ENCODE measurements at regions not wholly inside any gene's neighbourhood (a gene's known extent, or its start where the extent isn't known, plus 50 kb on each side); places are given as distances from the start of the nearest gene placed in this dataset.

DNA sequence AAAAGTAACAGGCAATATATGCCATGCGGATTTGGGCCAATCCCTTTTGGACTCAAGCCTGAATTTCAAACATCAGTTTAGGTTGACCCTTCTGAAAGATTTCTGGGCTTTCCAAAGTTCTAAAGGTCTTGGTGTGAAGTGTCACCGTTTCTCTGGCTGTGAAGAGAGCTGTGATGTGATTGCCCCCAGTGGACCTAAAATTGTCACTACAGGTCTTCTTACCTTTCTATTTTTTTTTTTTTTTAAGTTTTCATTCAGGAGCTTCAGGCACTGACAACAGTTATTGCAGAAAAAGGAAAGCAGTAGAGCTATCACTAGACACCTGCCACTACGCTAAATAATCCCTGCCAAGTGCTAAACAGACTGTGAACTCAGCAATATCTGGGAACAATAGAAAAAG is 75.7 kb upstream of the OPRM1 start:
- H3K4me1 ChIP-seq (replicated peaks in 1 of 2; ENCODE audit: control insufficient read depth in 2 of 2, insufficient read depth in 2 of 2, low read length in 2 of 2): no peaks in the 10 kb centered on the region
- no peaks in the 10 kb centered on the region for H3K9me1 ChIP-seq (ENCODE audit: control insufficient read depth, insufficient read depth, low read length)
- in situ Hi-C loops (cut with MboI): no loop called here
- no peak overlapping the region for H3K27ac ChIP-seq (ENCODE audit: extremely low read depth, low read depth, low read length)
- ChIA-PET POLR2A (no interaction called here), CTCF (ENCODE audit: low intra/inter-chr PET ratio) (no interaction called here)
- FAIRE-seq (no peak), ATAC-seq (no peak), DNase-seq (ENCODE audit: extremely low read depth in 1 of 4, low spot score in 3 of 4) (no peak)
- H3K4me2 ChIP-seq (ENCODE audit: insufficient read depth, low read length): no peak overlapping the region
- TF ChIP-seq, protein P1, sequence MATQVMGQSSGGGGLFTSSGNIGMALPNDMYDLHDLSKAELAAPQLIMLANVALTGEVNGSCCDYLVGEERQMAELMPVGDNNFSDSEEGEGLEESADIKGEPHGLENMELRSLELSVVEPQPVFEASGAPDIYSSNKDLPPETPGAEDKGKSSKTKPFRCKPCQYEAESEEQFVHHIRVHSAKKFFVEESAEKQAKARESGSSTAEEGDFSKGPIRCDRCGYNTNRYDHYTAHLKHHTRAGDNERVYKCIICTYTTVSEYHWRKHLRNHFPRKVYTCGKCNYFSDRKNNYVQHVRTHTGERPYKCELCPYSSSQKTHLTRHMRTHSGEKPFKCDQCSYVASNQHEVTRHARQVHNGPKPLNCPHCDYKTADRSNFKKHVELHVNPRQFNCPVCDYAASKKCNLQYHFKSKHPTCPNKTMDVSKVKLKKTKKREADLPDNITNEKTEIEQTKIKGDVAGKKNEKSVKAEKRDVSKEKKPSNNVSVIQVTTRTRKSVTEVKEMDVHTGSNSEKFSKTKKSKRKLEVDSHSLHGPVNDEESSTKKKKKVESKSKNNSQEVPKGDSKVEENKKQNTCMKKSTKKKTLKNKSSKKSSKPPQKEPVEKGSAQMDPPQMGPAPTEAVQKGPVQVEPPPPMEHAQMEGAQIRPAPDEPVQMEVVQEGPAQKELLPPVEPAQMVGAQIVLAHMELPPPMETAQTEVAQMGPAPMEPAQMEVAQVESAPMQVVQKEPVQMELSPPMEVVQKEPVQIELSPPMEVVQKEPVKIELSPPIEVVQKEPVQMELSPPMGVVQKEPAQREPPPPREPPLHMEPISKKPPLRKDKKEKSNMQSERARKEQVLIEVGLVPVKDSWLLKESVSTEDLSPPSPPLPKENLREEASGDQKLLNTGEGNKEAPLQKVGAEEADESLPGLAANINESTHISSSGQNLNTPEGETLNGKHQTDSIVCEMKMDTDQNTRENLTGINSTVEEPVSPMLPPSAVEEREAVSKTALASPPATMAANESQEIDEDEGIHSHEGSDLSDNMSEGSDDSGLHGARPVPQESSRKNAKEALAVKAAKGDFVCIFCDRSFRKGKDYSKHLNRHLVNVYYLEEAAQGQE (IDR thresholded peaks at IDR 0.05; ENCODE audit: borderline replicate concordance): no peak
- TF ChIP-seq, protein P1 (CRISPR knock-in tag; IDR thresholded peaks at IDR 0.05; ENCODE audit: low read depth): no peak
- TF ChIP-seq TCF3 (CRISPR knock-in tag; IDR thresholded peaks at IDR 0.05) (no peak), SRF (CRISPR knock-in tag; IDR thresholded peaks at IDR 0.05) (no peak), ZNF695 (CRISPR knock-in tag; IDR thresholded peaks at IDR 0.05) (no peak), RBM17 (IDR thresholded peaks at IDR 0.05; ENCODE audit: borderline replicate concordance, low read depth, low read length) (no peak), NBN (IDR thresholded peaks at IDR 0.05; ENCODE audit: low read depth) (no peak), SPI1 (IDR thresholded peaks at IDR 0.05; ENCODE audit: borderline replicate concordance, low read depth, low read length) (no peak), ZNF165 (CRISPR knock-in tag; IDR thresholded peaks at IDR 0.05; ENCODE audit: borderline replicate concordance) (no peak), MED1 (CRISPR knock-in tag; IDR thresholded peaks at IDR 0.05; ENCODE audit: borderline replicate concordance) (no peak)
- H3K4me3 ChIP-seq: no peak overlapping the region
- H3K9ac ChIP-seq (ENCODE audit: insufficient read depth in 1 of 2, low read depth in 2 of 2, low read length in 2 of 2): no peak overlapping the region
- H3K36me3 ChIP-seq (ENCODE audit: control insufficient read depth, insufficient read depth, low read length): no peaks in the 10 kb centered on the region
- H3K79me2 ChIP-seq (ENCODE audit: control insufficient read depth, insufficient read depth, low read length): no peaks in the 10 kb centered on the region
- intact Hi-C loops (cut with micrococcal nuclease): no loop called here
- BruUV-seq (replicated peaks): no TSS peak
- no peaks in the 10 kb centered on the region for H3K27me3 ChIP-seq (ENCODE audit: control insufficient read depth in 2 of 2, insufficient read depth in 2 of 2, low read length in 2 of 2)
- 0% methylated on average over 3 of the region's 3 CpGs for WGBS (ENCODE audit: insufficient coverage, low coverage, missing lambda C conversion rate)
- no peaks in the 10 kb centered on the region; the same call in 1 of the 2 replicates for H3K9me3 ChIP-seq (replicated peaks; ENCODE audit: control insufficient read depth, insufficient read depth, low read depth, low read length)
- no peak overlapping the region for H2AFZ ChIP-seq (ENCODE audit: low read depth, low read length)
- no peaks in the 10 kb centered on the region for H4K20me1 ChIP-seq (replicated peaks; ENCODE audit: control insufficient read depth, insufficient read depth, low read length)
